DOHH2 (cell line): ENCODE measurements at regions not wholly inside any gene's neighbourhood (a gene's known extent, or its start where the extent isn't known, plus 50 kb on each side); places are given as distances from the start of the nearest gene placed in this dataset.
"Not testable (repeated sequence)": the region's sequence is repeated elsewhere in the genome, so short reads cannot be mapped to it uniquely, and the experiment has no call there.

Experiments used
- CTCF ChIP-seq: fragments of 200-600 bp; sonication (generic); IDR thresholded peaks from one replicate; pipeline ENCODE4 v1.5.1; 2014; ENCODE audit warnings: antibody characterized with exemption, mild to moderate bottlenecking, low read depth, low read length; ENCODE audit not compliant: poor library complexity, severe bottlenecking
- EZH2phosphoT487 ChIP-seq: fragments of 200-600 bp; sonication (generic); IDR thresholded peaks from 2 replicates; pipeline ENCODE4 v1.6.1; 2017; ENCODE audit warnings: borderline replicate concordance, mild to moderate bottlenecking, antibody characterized with exemption, low read length, moderate library complexity, mixed read lengths

- not testable (repeated sequence) for TF ChIP-seq CTCF, EZH2phosphoT487
Observed at GRCh38 chr1:120535052-120535451, 120.2 kb downstream of the NBPF8 start.
